GM21786 (cell line): ENCODE measurements at regions not wholly inside any gene's neighbourhood (a gene's known extent, or its start where the extent isn't known, plus 50 kb on each side); places are given as distances from the start of the nearest gene placed in this dataset.
"Not testable (repeated sequence)": the region's sequence is repeated elsewhere in the genome, so short reads cannot be mapped to it uniquely, and the experiment has no call there.

Experiments used
- ATAC-seq: cut with Tn5 transposase; IDR thresholded peaks from one replicate; pipeline ENCODE4 v1.9.1; 2021; ENCODE audit not compliant: unreplicated experiment

- no peak for ATAC-seq
Observed at GRCh38 chr13:83731113-83731512, 151.2 kb downstream of the SLITRK1 start.

DNA sequence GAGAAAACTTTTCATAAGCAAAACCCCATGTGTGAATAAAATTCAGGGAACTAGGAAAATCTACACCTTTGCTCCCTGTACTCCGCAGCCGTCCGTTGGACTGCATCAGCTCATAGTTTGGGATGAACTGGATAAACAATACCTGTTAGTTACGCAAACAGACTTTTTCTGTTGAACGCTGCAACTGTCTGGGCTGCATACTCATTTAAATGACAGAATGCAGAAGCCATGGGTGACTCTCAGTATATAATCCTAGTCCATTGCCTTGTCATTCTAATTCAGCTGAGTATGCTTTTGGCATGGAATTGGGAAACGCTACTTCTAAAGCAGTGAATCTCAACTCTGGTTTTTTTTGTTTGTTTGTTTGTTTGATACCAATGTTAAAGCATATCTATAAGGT lies 151.6 kb downstream of the SLITRK1 start:
- no peak for ATAC-seq

- no peak for ATAC-seq
Observed at GRCh38 chr13:83722443-83722842, 159.8 kb downstream of the SLITRK1 start.

- no peak for ATAC-seq
Observed at GRCh38 chr13:83716121-83716520, 166.2 kb downstream of the SLITRK1 start.

GRCh38 chr13:83714236-83714635 lies 168.0 kb downstream of the SLITRK1 start:
- ATAC-seq: no peak

DNA sequence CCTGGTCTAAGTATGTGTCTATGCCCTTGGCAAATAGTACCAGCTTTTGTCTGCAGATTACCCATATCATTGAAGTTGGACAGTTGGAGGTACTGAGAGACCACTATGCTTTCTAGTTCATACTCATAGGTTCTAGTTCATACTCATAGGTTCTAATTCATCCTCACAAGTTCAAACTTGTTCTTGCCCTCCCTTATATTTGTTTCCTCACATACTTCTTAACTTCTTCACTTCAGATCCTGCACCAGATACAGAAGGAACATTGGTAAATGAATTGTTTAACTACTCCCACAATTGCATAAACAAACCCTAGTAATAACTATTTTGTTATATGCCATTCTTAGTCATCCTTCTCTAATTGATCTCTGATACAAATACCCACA lies 172.2 kb downstream of the SLITRK1 start:
- ATAC-seq: no peak

GRCh38 chr13:83709426-83710132 lies 172.7 kb downstream of the SLITRK1 start:
- no peak for ATAC-seq

DNA sequence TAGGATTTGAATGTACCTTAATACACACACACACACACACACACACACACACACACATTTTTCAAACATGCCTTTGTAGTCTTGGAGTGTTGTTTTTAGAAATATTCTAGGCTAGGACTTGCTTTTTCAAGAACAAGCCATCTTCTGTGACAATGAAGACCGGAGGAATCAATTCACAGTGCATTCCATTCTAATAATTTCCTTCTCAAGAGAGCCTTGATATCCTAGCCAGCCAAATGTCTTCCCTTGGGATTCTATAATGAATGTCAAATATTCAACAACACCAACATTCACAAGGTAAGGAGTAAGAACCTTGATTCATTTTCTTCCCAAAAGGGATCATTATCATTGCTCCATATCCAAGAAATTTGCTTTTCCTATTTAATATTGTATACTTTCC lies 180.3 kb downstream of the SLITRK1 start:
- ATAC-seq: no peak

DNA sequence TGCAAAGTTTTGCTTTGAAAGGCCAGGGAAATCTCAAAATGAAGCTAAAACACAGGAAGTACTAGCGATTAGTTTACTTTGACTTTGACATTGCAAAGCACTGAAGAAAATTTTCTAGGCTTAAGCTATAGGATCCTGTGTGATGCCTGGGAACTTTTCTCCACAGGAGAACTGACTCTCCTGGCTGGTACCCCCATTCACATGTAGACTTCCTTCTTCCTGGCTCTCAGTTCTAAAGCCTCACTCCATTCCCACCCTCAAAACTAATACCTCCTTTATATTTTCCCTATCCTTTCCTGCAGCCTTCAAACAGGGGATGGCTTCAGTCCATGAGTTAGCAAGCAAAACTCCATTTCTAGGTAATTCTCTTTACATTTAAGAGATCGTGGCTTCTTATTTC lies 189.5 kb downstream of the SLITRK1 start:
- ATAC-seq: no peak

- no peak for ATAC-seq
Observed at GRCh38 chr13:83691966-83692365, 190.3 kb downstream of the SLITRK1 start.

- ATAC-seq: no peak
Observed at GRCh38 chr13:83681547-83681946, 200.7 kb downstream of the SLITRK1 start.

DNA sequence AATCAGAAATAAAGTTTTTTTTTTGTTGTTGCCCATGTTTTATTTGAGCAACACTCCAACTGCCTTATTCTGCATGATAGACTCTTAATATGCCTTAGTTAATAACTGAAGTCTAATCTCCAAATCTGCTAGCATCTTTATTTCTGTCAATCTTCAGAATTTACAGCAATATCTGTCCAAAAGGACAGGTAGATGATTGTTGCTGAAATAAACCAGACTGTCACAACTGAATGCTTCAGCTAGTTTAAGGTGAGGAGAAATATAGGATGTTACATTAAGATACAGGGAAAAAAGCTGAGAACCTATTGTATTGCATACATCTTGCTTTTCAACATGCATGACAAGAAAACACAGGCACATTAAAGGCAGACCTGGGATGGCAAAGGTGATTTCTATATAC lies 204.3 kb downstream of the SLITRK1 start:
- no peak for ATAC-seq

- ATAC-seq: no peak
Observed at GRCh38 chr13:83672612-83673011, 209.7 kb downstream of the SLITRK1 start.

- no peak for ATAC-seq
Observed at GRCh38 chr13:83667606-83668005, 214.7 kb downstream of the SLITRK1 start.

GRCh38 chr13:83666141-83666540 lies 216.1 kb downstream of the SLITRK1 start:
- ATAC-seq: no peak

GRCh38 chr13:83657281-83657680 lies 225.0 kb downstream of the SLITRK1 start:
- ATAC-seq: no peak

DNA sequence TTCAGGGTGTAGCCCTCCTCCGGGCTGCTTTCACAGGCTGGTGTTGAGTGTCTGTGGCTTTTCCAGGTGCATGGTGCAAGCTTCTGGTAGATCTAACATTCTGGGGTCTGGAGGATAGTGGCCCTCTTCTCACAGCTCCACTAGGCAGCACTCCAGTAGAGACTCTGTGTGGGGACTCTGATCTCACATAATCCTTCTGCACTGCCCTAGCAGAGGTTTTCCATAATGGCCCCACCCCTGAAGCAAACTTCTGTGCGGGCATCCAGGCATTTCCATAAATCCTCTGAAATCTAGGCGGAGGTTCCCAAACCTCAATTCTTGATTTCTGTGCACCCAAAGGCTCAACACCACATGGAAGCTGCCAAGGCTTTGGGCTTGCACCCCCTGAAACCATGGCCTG lies 239.7 kb downstream of the SLITRK1 start:
- not testable (repeated sequence) for ATAC-seq

- ATAC-seq: no peak
Observed at GRCh38 chr13:83634601-83635000, 247.7 kb downstream of the SLITRK1 start.

DNA sequence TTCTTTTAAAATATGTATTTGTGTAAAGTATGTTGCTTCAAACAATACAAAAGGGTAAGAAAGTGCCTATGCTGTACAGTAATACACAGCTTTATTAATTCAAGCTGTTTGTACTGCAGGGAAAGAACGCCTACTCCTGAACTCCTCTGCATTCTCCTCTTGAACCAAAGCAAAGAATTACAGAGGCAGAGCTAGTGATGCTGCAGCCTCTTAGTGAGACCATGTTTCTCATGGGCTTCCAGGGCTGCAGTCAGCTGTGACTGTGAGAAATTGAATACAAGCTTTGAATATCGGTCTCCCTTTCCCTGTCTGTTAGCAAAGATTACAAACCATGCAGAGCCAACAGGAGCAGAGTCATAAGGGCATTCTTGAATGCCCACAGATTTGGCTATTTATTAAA lies 248.5 kb downstream of the SLITRK1 start:
- no peak for ATAC-seq

DNA sequence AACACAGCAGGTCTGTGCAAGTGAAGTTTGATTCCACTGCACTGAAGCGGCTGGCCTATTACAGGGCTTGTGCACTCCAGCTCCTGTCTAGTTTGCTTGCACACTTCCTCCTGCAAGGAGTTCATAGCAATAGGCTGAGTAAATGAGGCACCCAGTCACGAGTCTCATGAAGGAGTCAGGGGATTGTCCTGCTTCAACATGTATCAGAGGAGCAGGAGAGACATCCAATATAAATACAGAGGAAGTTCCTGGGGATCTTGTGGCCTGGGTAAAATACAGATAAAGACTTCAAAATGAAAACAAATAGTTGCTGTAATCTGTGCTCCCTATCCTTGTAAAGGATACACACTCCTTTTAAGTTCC lies 259.9 kb downstream of the SLITRK1 start:
- no peak for ATAC-seq

GRCh38 chr13:83621765-83622421 lies 260.4 kb downstream of the SLITRK1 start:
- ATAC-seq: no peak

DNA sequence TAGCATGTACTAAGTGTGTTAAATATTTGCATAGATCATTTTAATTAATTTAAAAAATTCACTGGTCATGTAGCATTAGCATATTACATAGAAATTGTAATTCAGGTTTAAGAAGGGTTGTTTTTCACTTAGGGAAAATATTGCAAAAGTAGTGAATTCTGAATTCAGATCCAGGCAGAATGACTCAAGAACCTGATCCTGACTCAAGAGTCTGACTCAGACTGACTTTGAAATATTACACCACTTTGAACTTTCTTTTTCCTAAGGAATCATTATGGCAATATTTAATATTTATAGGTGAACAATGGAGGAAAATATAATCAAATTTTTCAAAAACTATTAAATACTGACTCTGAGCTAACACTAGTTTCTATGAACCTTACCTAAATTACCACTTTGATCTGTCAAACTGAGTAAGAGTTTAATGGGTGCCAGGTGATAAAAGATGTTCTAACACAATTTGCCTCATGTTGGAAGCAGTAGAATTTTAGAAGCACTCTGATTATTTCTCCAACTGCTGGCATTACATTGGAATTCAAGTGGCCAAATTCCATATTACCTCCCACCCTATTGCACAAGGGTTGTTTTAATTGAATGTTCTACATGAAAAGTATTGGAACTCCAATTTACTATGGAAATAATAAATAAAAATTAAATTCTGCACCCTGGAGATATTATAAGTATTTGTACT lies 261.6 kb downstream of the SLITRK1 start:
- ATAC-seq: no peak
